NCI-H2081 treated with DMSO at 0.1 percent for 48 hours (cell line): ENCODE measurements at regions not wholly inside any gene's neighbourhood (a gene's known extent, or its start where the extent isn't known, plus 50 kb on each side); places are given as distances from the start of the nearest gene placed in this dataset.

Experiments
- DNase-seq: peaks from one replicate; lab custom pipeline; 2025; lab: John Stamatoyannopoulos, UW

GRCh38 chr2:236875906-236876505 lies 209.7 kb upstream of the COPS8 start:
- DNase-seq: no peak

DNA sequence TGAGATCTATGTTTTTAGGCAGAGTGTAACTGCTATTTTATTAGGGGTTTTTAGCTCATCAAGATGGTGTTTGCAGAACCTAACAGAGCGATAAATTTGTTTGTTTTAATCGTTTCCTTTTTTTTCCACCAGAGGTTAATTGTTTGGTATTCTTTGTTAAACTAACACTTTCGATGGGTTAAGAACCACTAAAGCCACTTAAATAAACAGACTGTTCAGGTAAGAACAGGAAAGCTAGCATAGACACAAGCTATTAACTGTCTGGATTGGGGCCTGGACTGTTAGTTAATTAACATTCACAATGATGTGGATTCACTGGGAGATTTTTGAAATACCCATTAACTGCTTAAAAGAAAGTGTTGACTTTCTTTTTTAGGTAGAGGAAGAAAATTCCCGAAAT lies 209.0 kb upstream of the COPS8 start:
- DNase-seq: no peak

DNA sequence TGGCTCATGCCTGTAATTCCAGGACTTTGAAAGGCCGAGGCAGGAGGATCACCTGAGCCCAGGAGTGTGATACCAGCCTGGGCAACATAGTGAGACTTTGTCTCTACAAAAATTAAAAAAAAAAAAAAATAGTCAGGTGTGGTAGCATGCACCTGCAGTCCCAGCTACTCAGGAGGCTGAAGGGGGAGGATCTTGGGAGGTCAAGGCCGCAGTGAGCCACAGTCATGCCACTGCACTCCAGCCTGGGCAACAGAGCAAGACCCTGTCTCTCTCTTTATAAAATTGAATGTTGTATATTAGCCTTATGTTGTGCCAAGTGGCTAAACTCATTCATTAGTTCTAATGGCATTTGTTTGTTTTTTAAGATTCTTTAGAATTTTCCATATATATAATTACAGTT lies 207.7 kb upstream of the COPS8 start:
- no peak for DNase-seq

DNA sequence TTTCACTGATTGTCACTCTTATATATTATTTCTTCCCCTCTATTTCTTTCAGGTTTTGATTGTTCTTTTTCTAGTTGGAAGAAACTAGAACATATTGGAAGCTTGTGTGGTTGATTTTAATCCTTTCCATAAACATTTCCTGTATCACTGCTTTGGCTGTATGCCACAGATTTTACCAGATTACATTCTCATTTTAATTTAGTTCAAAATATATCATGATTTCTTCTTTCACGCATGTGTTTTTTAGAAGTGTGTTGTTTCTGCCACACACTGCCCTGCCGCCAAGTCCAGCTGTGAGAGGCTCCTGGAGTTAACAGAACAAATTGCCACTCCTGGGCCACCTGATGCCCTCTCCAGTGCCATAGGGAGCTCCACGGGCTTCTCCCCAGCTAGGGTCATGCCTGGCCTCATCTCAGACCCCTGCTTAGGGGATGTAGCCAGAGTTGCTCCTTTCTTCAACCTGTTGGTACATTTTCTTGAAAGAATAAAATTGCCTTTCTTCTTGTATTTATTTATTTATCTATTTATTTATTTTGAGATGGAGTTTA lies 206.2 kb upstream of the COPS8 start:
- DNase-seq: no peak

DNA sequence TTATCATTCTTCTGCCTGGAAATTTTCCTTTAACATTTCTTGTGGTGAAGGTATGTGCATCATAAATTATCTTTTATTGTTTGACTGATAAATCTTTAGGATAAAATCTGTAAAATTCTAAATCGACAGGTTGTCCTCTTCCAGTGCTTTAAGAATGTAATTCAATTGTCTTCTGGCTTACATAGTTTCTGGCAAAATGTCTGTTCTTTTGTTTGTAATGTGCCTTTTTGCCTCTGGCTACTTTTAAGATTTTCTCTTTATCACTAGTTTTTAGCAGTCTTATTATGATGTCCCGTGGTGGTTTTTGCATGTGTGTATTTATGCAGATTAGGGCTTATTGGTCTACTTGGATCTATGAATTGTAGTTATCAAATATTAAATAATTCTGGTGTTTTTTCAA lies 203.6 kb upstream of the COPS8 start:
- DNase-seq: no peak

- no peak for DNase-seq
Measured at GRCh38 chr2:236882930-236883329, 202.8 kb upstream of the COPS8 start.

GRCh38 chr2:236883819-236884218 lies 201.9 kb upstream of the COPS8 start:
- no peak for DNase-seq

- DNase-seq: no peak
Measured at GRCh38 chr2:236884569-236885175, 201.0 kb upstream of the COPS8 start.

DNA sequence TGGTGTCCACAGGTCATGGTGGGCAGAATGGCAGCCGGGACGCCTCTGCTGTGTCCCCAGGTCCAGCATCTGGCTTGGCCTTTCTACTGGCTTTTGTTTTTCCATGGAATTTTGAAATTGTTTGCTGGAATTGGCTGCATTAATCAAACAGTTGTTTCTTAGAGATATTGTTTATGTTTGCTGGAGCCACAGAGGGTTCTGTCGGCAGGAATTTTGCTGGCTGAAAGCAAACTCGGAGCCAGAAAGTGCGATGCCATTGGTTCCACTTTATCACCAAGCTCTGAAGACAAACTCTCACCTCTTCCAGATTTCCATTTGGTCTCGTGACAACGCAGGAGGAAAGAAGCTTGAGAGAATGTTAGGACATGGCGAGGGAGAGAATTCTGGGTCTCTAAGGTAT lies 199.2 kb upstream of the COPS8 start:
- no peak for DNase-seq

DNA sequence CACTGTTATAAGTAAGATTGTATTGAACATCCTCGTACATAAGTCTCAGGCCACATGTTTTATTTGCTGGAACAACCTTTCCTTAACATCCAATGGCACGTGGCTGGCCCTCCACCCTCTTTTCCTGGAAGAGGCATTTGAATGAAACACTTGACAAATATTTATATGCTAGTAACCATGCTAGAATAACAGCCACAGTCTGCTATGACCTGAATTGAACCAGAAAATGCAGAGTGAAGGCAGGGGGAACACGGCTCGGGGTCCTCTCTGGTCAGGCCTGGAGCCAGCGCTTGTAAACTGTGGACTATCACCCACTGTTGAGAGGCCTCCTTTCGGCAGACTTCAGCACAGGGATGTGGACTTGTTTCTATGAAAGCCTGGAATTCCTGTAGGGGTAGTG lies 198.2 kb upstream of the COPS8 start:
- DNase-seq: no peak

DNA sequence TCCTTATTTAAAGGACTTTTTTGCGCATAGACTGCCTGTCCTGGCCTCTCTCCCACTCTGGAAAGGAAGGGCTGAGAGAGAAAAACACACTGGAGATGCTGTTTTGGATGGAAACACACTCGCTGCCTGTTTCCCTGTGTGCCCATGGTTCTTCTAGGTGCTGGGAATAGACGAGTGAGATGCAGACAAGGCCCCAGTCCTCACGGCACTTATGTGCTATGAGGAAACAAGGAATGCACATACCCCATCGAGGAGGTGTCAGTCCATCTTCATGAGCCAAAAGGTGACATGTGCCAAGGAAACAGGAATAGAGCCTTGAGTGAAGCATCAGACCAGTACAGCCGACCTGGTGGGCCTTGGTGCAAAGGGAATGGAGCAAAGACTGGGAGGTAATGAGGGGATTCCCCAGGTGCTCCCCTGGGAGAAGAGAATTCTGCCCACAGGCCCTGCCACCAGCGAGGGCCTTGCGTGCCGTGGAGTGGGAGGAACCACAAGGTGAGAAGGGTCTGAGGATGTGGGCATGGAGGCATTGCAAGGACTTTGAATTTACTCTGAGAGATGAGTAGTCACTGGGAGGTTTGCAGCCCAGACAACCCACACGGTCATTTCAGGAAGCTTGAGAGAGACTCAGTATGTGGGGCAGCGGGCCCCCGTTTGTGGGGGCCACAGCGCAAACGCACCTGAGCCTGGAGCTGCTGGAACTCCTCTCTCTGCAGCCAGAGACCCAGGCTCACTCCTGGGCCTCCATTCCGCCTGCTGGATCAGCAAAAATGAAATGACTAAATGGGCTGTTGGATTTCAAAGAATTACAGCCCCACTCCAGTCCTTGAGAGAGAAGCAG lies 197.5 kb upstream of the COPS8 start:
- no peak for DNase-seq

- DNase-seq: no peak
Measured at GRCh38 chr2:236888794-236889780, 196.6 kb upstream of the COPS8 start.

DNA sequence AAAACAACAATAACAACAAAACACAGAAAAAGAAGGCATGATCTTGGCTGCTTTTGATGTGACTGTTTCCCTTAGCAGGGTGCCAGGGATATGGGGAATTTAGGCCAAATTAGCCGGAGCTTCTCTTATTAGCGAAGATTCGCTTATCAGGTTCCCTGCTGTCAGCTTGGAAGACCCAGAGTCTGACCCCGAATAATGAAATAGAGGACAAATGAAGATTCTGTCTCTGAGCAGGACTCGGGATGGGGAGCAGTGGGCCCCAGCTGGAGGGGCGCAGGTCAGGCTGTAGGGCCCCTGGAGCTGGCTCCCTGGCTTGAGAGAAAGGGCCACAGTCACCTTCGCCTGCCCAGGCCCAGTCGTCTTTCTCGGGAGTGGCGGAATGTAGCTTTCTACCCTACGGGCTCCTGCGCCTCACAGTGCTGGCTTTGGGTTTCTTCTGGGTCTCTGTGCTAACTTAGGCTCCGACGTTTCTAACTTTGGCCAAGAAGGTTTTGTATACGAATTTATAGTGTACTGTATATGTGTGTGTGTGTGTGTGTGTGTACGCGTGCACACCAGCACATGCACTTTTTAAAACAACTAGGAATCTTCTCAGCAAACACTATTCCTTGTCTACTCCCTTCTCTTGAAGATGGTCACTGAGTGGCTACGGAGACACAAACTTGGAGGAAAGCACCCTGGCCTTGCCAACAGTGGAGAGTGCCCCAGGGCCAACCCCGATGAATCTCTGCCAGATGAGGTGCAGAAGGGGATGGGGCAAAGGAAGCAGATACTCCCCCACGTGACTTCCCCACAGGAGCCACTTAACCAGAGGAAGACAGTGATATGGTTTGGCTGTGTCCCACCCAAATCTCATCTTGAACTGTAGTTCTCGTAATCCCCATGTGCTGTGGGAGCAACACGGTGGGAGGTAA lies 195.6 kb upstream of the COPS8 start:
- DNase-seq: no peak

GRCh38 chr2:236892721-236893120 lies 193.0 kb upstream of the COPS8 start:
- no peak for DNase-seq

GRCh38 chr2:236894791-236895190 lies 190.9 kb upstream of the COPS8 start:
- DNase-seq: no peak

GRCh38 chr2:236895497-236895896 lies 190.2 kb upstream of the COPS8 start:
- no peak for DNase-seq

DNA sequence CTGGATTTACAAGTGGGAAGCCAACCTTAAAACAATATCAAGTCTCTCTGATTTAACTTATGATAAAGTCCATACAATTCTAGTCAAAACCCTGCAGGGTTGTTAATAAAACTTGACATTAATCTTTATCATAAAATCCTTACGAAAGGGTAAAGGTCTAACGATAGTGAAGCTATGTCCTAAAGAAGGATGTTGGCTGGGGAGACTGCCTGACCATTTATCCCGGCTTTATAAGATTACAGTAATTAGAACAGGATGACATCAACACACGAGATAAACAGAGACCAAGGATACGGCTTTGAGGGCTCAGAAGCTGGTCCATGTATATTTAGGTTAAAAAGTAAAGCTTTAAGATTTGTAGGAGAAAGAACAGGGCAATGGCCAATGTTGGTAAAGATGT lies 189.0 kb upstream of the COPS8 start:
- DNase-seq: no peak

DNA sequence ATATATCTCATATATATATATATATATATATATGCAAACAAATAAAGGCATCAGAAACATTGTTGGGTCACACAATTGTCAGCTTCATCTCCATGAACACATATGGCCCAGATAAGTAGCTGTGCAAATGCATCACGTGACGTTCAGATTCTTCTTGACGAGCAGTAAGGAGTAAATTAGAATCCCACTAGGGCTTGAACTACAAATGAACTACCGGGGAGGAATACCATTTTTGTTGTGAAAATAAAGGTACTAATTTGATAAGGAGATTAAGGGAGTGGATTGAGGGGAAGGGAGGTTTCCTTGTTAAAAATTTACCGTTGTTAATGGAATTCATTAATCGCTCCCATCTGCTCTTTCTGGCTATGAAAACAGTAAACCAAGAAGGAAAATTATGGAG lies 186.5 kb upstream of the COPS8 start:
- DNase-seq: no peak

DNA sequence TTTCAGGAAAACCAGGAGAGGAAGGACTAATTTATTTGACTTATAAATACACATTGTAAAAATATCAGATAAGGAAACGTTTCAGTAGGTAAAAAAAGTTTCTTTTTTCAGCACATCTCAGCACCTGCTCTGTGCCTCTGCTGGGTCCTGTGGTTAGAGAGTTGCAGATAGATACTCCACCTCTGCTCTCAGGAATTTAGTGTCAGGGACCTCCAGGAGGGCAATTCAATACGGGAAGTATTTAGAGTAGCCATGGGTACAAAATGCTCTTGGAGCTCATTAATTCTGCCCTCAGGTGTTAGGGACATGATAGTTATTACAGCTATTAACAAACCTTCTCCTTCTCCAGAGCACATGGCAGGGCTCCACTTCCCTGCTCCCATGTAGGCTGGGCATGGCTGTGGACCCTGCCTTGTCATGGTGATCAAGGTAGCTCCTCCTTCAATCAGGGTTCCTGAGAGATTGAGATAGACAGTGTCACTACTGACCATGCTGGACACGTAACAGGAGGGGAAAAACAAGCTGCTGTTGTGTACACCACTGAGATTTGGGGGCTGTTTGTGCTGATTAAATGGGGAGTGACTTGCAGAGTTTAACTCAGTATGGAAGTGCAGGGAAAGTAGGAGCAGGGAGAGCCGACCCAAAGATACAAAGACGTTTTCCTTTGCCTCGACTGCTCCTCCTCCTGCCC lies 185.6 kb upstream of the COPS8 start:
- DNase-seq: no peak

- DNase-seq: no peak
Measured at GRCh38 chr2:236901956-236902355, 183.7 kb upstream of the COPS8 start.
